ENCODE measurements at regions not wholly inside any gene's neighbourhood (a gene's known extent, or its start where the extent isn't known, plus 50 kb on each side); places are given as distances from the start of the nearest gene placed in this dataset. TPM values are rescaled to one million over a fixed set of nuclear protein-coding genes. Genes with fewer than 3 reads are reported as not detected.
"Not testable (repeated sequence)": the region's sequence is repeated elsewhere in the genome, so short reads cannot be mapped to it uniquely, and the experiment has no call there.

DNA sequence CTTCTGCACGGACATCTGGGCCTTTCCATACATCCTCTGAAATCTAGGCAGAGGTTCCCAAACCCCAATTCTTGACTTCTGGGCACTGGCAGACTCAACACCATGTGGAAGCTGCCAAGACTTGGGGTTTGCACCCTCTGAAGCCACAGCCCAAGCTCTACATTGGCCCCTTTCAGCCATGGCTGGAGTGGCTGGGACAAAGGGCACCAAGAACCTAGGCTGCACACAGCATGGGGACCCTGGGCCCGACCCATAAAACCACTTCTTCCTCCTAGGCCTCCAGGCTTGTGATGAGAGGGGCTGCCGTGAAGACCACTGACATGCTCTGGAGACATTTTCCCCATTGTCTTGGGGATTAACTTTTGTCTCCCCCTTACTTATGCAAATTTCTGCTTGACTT lies 158.0 kb downstream of the GNAI1 start:
- not testable (repeated sequence) for DNase-seq (ENCODE audit: low spot score)

DNA sequence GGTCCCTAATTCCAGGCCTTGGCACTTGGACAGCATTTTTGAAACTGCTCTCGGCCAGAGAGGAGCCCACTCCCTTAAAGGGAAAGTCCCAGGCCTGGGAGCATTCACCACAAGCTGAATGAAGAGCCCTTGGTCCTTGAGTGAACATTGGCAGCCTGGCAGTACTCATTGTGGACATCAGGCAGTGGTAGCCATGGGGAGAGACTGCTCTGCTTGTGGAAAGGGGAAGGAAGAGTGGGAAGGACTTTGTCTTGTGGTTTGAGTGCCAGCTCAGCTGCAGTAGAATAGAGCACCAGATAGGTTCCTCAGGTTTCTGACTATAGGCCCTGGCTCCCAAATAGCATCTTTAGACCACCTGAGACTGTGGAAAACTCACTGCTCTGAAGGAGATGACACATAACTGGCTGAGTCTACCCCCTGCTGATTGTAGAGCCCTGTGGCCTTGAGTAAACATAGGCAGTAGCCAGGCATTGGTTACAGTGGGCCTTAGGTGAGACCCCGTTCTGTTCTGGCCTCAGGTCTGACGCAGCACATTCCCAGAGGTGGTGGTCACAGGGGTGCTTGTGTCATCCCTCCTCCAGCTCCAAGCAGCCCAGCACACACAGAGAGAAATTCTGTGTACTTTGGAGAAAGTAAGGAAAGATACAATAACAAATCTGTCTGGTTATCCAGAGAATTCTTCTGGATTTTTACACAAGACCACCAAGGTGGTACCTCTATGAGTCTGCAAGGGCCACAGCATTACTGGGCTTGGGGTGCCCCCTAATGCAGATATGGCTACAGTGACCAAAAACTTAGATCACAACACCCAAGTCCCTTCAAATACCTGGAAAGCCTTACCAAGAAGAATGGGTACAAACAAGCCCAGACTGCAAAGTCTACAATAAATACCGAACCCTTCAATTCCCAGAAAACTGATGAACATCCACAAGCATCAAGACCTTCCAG lies 153.8 kb downstream of the GNAI1 start:
- no peak for DNase-seq (ENCODE audit: low spot score)

DNA sequence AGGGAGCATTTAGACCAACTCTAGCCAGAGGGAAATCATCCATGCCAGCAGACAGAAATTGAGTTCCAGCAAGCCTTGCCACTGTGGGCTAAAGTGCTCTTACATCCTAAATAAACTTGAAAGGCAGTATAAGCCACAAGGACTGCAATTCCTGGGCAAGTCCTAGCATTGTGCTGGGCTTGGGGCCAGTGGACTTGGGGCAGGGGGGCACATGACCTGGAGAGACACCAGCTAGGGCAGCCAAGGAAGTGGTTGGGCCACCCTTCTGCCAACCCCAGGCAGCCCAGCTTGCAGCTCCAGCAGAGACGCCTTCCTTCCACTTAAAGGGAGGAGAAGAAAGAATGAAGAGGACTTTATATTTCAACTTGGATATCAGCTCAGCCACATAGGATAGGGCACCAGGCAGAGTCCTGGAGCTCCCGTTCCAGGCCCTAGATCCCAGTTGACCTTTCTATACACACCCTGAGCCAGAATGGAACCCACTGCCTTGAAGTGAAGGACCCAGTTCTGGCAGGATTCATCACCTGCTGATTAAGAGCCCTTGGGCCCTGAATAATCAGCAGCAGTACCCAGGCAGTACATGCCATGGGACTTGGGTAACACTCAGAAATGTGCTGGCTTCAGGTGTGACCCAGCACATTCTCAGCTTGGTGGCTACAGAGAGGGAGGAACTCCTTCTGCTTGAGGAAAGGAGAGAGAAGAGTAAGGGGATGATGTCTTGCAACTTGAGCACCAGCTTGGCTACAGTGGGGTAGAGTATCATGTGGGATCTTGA lies 153.0 kb downstream of the GNAI1 start:
- no peak for DNase-seq (ENCODE audit: low spot score)

DNA sequence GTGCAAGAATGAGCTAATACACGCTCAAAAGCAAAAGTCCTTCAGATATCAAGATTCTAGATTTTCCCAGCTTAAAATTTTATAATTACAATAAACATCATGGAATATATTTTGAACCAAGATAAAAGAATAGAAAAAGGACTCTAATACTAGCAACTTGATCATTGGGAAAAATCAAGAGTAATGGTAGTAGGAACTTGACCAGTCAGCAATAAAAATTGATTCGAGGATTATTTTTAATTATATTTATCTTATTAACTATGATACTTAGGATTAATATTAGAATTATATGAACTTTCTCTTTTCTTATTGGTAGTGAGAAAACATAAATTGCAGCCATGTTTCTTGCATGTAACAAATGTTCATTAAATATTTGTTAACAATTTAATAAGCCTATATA lies 152.0 kb downstream of the GNAI1 start:
- no peak for DNase-seq (ENCODE audit: low spot score)

- no peak for DNase-seq (ENCODE audit: low spot score)
Measured at GRCh38 chr7:80284855-80285254, 150.2 kb downstream of the GNAI1 start.

- DNase-seq (ENCODE audit: low spot score) = peak; percentile 76
Measured at GRCh38 chr7:80279760-80280159, 145.1 kb downstream of the GNAI1 start.

DNA sequence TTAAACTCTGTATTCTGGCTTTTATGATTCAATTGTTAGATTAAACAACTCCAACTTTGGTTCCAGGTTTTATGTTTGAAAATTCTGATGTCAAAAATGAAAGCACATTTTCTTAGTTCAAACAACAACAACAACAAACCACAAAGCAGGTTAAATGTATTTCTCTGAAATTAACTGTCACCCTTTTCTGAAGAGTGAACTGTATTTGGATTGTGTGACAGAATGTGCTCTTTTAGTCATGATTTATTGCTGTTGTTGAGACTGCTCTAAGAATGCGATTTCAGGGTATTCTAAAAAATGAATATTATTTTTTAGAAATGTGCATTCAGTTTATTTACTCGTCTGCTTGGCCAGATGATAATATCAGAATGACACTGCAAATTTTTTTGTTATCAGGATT lies 144.1 kb downstream of the GNAI1 start:
- DNase-seq (ENCODE audit: low spot score) = no peak

DNA sequence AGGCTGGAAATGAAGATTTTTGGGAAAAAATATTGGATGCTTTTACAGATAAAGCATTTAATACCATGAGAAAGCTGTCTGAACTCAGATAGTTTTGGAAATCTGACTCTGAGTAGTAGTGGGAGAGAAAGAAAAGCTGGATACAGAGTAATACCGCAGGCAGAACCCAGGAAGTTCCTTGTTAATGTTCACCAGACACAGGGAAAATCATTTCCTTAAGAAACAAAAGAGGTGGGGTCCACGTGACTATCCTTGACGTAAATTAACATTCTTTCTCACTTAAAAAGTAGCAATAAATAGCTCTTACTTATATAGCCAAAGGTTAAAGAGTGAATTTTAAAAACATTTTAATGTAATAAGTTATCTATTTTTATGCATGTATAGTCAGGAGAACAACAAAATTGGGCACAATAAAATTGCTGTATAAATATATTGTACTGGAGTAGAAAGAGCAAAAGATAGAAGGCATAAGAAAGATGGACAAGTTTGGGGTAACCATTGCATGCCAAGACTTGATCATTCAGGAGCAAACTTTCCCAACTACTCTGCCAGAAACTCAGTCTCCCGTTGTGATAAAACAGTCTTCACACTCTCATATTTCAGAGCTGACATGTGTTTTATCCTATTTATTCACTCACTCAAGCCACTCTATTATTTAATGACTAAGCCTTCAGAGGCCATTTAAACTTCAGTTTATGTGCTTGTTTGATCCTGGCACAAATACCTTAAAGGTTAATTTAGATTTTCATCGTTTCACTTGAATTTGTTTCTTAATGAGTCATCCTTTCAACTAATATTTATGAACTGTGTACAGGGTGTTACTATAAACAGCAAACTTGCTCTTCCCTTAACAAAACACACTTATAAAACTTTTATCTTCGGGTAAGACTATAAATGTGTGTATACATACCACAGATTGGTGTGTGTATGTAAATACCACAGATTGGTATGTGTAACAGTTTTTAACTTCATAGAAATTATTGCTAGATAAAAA lies 143.1 kb downstream of the GNAI1 start:
- DNase-seq (ENCODE audit: low spot score) = peak; percentile 94

Small RNA genes lying in the stretch of these regions (small RNA-seq; reads per million reads assigned to genes)
- gene RN7SL35P = not detected
- gene SNRPBP1 = not detected
